GM19468 (cell line): ENCODE measurements at regions not wholly inside any gene's neighbourhood (a gene's known extent, or its start where the extent isn't known, plus 50 kb on each side); places are given as distances from the start of the nearest gene placed in this dataset.
"Not testable (repeated sequence)": the region's sequence is repeated elsewhere in the genome, so short reads cannot be mapped to it uniquely, and the experiment has no call there.

Experiments
- ATAC-seq: cut with Tn5 transposase; IDR thresholded peaks from one replicate; pipeline ENCODE4 v1.9.1; 2021; ENCODE audit warnings: mild to moderate bottlenecking, moderate library complexity, moderate number of reproducible peaks; ENCODE audit not compliant: unreplicated experiment; ENCODE audit errors: extremely low read depth

DNA sequence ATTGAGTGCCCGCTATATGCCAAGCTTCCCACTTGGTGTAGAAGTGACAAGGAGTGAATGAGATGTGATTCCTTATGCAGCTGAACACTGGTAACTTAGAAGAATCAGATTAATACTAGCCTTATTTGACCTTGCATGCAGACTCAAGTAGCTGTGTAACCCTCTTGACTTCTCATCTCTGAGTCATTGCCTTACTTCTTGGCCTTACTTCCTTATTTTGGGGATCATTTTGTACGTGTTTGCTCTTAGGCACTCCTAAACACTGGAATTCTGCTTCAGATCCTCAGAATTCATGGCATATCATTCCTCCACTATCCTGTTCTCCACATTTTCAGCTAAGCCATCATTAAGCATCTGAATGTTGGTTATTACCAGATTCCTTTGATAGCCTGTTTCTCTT is 948.9 kb upstream of the ARRDC3 start:
- no peak for ATAC-seq

DNA sequence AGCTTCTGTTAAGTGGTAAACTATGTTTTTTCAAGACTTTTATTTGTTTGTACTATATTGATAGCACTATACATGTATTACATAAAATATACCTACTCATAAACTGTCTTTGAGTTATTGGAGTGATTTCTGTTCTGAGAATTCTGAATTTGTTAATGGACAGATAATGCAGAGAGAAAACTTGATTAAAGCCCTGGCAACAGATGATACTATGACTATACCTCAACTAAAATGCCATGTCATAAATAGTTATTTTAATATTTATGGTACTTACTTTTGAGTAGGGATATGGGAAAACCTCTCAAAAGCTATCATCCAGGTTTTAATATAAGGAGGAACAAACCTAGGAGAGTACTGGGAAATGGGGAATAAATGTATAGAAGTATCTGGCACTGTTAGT is 947.2 kb upstream of the ARRDC3 start:
- ATAC-seq: no peak

DNA sequence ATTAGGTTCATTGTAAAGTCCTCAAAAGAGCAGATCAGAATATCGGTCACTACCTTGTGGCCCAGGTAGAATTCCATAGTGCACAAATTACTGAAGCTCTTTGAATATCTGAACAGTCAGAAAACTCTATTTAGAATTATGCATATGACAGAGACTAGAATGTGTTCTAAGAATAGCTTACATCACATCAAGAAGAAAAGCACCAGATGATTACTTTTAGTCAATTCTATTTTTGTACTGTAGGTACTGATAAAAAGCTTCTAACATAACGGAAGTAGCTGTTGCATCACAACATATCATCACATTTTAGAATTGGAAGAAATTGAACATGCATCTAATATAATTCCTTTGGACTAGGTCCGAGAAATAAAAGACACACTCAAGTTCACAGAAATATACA is 946.6 kb upstream of the ARRDC3 start:
- ATAC-seq: no peak

DNA sequence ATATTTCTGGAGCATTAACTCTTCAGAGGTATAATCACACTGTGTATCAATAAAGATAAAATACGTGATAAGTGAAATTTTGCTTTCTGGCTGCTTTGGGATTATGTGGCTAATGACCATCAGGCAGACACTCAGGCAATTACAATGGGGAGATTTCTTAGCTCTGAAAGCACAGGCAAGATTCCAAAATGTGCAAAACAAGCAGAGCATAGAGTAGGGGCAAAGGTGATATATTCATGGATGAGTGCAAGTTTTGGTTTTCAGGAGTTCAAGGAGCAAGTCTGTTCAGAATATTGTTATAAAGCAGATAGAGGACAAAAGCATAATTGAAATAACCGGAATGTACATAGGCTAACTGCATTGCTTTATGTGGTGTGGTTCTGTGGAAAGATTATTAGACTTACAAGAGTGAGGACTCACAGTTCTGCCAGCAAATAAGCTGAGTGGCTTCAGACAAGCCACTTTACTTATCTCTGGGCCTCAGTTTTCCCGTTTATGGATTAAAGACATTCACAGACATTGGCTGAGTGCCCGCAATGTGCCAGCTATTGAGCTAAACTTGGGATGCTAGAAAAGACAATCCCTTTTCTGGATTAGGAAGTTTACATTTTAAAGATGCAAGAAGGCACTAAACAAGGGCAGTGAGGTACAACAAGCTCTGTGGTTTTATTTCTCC is 945.6 kb upstream of the ARRDC3 start:
- ATAC-seq: no peak

DNA sequence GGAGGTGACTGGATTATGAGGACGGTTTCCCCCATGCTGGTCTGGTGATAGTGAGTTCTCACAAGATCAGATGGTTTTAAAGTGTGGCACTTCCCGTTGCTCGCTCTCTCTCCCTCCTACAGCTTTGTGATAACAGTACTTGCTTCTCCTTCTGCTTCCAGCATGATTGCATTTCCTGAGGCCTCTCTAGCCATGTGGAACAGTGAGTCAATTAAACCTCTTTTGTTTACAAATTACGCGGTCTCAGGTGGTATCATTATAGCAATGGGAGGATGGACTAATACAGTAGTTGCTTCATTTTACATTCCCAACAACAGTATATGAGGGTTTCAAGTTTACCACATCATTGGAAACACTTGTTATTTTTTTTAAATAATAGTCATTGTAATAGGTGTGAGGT is 937.3 kb upstream of the ARRDC3 start:
- ATAC-seq: no peak

DNA sequence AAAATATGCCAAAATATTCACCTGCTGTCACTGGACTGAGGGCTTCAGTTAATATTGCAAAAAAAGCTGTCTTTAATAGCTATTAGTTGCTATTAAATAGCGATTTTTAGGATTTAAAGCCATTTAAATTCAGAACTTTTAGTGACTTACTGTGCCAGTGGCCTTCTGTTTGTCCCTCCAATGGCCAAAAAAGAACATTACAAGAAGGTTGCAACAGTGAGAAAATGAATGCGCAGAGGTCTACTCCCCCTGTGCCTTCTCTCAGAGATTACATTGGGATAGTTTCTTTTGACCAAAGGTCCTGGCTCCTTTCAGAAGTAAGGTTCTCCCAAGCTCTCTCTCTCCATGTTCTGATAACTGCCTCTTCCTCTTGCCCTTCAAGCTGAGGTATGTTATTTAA is 930.3 kb upstream of the ARRDC3 start:
- ATAC-seq: no peak

DNA sequence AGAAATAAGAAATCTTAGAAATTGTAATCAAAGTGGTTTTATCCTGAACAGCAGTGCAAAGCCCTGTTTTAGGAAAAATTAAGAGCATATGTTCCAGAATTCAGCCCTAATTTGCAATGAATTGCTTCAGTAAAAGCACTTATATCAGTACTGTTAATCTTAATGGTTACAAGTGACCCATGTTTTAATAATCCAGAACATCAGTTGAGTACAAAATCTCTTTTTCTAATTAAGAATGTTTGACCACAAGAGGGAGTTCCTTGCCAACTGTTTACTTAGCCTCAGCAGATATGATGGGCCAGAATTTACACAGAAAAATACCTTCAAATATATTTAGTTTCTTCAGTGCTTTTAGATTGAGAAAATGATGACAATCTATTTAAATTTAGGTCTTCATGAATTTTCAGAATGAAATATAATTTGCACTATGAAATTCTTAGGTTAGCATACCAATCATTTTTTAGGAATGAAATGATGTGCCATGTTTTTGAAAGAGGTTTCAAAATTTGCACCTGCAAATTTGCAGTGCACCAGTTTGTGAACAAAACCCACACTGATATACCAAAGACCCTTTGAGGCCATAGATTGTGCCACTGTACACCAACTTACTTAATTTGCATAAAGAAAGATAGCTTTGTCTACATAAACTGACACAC is 926.3 kb upstream of the ARRDC3 start:
- no peak for ATAC-seq

DNA sequence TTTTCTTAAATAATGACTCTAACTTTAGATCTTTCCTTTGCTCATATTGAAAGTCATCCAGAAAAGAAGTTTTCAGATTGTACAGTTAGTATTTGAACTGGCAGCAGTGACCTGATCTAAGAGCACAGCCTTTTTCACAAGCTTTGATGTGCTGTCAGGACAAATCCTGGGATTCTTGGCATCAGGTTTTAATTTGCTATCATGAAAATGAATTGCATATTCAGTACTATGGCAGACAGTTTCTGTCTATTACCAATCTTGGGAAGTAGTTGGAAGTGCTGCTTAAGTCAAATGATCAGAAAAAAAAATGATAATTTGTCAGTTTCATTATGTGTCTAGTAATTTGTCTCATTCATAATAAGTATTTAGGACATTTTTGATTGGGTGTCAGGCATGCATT is 925.6 kb upstream of the ARRDC3 start:
- no peak for ATAC-seq

DNA sequence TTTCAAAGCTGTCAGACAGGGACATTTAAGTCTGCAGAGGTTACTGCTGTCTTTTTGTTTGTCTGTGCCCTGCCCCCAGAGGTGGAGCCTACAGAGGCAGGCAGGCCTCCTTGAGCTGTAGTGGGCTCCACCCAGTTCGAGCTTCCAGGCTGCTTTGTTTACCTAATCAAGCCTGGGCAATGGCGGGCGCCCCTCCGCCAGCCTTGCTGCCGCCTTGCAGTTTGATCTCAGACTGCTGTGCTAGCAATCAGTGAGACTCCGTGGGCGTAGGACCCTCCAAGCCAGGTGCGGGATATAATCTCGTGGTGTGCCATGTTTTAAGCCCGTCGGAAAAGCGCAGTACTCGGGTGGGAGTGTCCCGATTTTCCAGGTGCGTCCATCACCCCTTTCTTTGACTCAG is 919.2 kb upstream of the ARRDC3 start:
- not testable (repeated sequence) for ATAC-seq

DNA sequence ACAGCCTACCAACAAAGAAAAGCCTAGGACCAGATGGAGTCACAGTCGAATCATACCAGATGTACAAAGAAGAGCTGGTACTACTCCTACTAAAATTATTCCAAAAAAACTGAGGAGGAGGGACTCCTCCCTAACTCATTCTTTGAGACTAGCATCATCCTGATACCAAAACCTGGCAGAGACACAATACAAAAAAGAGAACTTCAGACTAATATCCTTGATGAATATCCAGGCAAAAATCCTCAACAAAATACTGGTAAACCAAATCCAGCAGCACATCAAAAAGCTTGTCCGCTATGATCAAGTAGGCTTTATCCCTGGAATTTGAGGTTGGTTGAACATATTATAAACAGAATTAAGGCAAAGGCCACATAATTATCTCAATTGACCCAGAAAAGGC is 900.4 kb upstream of the ARRDC3 start:
- ATAC-seq: no peak

DNA sequence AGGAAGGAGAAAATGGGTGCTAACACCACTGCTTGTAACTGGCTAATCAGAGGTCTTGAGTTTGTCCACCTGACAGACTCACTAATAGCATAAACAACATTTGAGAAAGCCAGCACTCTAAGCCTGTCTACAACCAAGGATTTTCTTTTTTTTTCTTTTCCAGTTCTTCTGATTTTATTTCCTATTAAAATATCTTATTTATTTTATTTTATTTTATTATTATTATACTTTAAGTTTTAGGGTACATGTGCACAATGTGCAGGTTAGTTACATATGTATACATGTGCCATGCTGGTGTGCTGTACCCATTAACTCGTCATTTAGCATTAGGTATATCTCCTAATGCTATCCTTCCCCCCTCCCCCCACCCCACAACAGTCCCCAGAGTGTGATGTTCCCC is 888.6 kb upstream of the ARRDC3 start:
- ATAC-seq: not testable (repeated sequence)

DNA sequence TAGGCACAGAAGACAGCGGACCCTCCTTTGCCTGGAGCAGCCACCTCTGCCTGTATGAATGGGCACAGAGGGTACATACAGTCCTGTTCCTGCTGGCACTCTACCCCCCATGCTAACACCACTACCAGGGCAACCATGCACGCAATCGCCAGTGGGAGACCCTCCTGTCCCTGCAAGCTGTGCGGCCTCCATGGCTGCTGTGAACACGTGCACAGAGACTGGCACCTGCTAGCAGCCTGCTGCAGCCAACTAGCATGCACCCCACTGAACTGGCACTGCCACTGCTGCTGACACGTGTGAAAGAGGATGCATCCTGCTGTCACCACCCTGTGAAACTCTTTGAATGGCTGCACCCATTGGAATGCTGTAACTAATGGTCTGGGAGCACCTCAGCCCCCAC is 885.2 kb upstream of the ARRDC3 start:
- no peak for ATAC-seq

DNA sequence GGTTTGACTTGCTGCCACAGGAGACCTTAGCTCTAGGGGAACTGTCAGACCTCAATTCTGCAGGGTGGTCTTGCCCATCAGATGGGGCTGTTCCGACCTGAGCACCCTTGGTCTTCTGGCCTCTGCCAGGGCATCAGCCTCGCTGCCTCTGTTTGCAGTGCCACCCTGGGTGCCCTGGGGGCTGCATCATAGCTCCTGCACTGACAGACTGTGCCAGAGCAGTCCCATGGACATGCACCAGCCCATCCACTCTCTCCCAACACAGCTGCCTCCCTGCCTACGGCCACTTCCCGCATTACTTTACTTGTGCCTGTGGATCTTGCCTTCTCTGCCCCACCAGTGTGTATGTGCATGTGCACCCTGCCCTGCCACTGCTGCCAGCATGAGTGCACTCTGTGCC is 884.7 kb upstream of the ARRDC3 start:
- ATAC-seq: no peak

DNA sequence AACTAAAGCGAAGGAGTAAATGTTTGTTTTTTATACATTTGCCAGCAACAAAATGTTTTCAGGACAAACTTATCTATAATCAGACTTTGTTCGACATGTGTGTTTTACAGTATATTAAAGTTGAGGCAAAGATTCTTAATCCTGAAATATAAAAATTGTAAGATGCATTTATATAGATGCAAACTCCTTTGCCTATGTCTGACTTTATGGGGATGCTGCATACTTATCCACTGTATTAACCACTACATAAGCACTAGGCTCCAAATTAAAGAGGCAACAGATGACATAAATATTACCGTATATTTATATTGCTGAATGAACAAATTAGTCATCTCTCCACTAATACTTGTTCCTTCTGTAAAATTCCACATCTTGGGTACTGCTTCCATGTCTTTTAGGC is 882.7 kb upstream of the ARRDC3 start:
- ATAC-seq: no peak

DNA sequence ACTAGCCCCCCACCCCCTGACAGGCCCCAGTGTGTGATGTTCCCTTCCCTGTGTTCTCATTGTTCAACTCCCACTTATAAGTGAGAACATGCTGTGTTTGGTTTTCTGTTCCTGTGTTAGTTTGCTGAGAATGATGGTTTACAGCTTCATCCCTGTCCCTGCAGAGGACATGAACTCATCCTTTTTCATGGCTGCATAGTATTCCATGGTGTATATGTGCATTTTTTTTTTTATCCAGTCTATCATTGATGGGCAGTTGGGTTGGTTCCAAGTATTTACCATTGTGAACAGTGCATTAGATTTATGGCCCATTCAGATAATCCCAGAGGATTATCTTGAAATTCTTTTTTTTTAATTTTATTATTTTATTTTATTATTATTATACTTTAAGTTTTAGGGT is 872.5 kb upstream of the ARRDC3 start:
- ATAC-seq: not testable (repeated sequence)

DNA sequence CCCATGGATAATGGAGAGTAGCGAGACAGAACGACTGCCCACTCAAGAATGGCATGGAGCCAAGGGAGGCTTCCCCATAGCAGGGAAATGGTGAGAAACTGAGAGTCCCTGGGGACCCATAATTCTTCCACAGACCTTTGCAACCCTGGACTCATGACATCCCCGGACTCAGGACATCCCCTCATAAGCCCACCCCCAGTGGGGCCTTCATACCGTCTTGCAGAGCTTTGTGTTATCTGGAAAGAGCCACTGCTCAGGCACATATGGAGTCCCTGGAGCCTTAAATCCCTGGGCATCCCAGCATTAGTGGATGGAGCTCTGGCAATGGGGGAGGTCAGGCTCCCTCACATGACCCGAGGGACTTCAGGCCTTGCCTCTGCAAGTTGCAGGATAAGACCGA is 865.4 kb upstream of the ARRDC3 start:
- ATAC-seq: no peak

DNA sequence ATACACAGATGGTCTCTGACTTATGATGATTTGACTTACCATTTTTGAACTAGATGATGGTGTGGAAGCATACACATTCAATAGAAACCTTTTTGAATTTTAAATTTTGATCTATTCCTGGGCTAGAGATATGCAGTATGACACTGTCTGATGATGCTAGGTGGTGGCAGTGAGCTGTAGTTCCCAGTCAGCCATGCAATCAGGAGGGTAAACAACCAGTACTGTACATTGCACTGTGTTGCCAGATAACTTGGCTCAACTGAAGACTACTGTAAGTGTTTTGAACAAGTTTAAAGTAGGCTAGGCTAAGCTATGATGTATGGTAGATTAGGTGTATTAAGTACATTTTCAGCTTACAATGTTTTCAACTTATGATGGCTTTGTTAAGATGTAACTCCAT is 859.1 kb upstream of the ARRDC3 start:
- ATAC-seq: no peak

DNA sequence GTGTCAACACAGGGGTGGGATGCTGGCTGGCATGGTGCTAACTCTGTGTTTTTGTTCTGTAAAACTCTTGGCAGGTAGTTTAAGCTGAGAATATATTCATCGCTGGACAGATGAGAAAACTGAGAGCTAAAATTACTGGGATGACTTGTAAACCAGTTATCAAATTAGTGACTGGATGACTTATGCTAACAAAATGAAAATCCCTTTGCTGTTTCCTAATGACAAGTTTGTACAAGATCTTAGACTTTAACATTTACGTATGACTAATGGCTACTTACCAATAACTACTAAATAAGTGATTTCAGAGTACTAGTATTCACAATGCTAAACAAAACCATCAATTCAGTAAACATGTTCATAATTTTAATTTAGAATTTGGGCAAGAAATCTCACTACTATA is 854.8 kb upstream of the ARRDC3 start:
- no peak for ATAC-seq

DNA sequence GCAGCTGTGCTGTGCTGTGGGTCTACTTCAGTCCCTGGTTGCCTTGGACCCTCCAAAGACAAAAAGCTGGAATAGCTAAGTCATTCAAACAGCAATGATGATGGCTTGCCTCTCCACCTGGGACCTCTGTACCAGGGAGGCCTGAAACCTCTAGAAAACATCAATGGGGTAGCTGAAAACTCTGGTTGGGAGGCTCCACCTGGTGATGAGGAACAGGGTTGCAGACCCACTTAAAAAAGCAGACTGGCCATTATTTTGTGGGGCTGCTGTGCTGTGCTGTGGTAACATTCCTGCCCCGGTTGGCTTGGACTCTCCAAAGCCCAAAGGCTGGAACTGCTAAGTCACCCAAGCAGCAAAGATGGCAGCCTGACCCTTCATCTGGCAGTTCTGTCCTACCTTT is 839.3 kb upstream of the ARRDC3 start:
- no peak for ATAC-seq

DNA sequence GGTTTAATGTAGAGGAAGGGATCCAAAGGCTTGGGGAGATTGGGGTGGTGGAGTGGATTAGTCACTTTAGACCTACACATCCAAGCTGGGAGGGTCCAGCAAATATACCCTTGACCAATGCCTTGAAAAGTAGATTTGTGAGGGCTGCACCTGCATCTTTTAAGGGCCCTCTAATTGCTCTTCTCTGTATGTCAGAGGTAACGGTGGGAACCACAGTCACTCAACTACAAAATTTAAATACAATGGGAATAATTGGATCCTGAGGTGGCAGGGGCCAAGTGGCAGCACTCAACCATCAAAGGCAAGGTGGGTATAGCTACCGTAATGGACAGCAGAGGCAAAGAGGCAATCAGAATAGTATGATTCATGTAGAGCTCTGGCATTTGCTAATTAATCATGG is 833.7 kb upstream of the ARRDC3 start:
- ATAC-seq: not testable (repeated sequence)

DNA sequence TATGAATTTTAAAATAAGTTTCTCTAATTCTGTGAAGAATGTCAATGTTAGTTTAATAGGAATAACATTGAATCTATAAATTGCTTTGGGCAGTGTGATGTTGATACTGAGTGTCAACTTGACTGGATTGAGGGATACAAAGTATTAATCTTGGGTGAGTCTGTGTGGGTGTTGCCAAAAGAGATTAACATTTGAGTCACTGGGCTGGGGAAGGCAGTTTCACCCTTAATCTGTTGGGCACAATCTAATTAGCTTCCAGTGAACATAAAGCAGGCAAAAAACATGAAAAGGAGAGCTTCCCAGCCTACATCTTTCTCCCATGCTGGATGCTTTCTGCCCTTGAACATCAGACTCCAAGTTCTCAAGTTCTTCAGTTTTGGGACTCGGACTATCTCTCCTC is 832.0 kb upstream of the ARRDC3 start:
- ATAC-seq: no peak

DNA sequence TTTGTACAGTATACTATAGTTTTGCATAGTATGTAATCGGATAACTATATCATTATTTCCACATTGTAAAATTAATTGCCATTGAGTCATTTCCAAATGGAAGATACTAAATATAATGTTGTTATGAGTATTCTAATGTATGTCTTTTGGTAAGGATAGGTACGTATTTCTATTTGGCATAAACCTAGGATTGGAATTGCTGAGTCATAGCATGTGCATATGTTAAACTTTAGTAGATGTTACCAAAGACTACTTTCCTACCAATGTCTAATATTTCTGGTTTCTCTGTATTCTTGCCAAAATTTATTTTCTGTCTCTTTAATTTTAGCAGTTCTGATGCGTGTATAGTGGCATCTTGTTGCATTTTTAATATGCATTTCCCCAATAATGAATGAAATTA is 825.1 kb upstream of the ARRDC3 start:
- ATAC-seq: no peak
